ENCODE measurements at regions not wholly inside any gene's neighbourhood (a gene's known extent, or its start where the extent isn't known, plus 50 kb on each side); places are given as distances from the start of the nearest gene placed in this dataset.

DNA sequence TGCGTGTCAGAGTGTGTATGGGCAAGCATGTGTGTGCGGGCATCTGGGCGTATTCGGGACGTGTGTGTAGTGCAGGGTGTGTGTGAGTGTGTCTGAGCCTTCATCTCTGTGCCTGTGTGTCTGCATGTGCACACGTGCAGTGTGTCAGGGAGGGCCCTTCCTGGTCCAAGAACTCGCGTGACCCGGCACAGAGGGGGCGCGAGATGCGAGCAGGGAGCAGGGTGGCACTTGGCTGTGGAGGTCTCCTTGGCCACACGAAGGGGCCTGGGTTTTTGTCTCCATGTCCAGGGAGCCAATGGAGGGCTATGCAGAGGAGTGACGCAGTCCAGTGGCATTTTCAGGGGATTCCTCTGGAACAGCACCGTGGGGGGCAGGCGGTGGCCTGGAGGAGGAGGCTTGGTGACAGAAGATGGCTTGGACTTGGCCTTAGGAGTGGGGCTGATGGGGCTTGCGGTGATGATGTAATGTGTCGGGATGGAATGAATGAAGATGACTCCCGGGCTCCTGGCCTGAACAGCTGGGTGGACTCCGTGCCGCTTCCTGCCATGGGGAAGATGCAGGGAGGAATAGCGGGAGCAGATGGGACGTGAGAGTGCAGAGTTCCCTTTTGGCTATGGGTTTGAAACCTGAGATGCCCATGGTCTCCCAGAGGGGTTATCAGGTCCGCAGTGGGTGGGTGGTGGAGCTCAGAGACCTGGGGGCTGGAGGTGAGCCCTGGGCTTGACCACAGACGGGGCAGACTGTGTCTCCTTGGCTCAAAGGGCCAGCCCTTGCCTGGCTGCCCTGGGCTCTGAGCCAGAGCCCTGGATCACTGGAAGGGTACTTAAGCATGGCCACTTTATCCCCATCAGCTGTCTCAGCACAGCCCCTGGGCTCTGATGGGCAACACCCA lies 208.3 kb downstream of the PHETA1 start:
- TF ChIP-seq CTCF (IDR thresholded peaks at IDR 0.05): no peak
- ATAC-seq (ENCODE audit: low FRiP score): no peak
- no peak for DNase-seq (ENCODE audit: low spot score)

- no peak for TF ChIP-seq CTCF (IDR thresholded peaks at IDR 0.05)
- ATAC-seq (ENCODE audit: low FRiP score) (no peak), DNase-seq (ENCODE audit: low spot score) (no peak)
Measured at GRCh38 chr12:111158992-111159391, 209.9 kb downstream of the PHETA1 start.

DNA sequence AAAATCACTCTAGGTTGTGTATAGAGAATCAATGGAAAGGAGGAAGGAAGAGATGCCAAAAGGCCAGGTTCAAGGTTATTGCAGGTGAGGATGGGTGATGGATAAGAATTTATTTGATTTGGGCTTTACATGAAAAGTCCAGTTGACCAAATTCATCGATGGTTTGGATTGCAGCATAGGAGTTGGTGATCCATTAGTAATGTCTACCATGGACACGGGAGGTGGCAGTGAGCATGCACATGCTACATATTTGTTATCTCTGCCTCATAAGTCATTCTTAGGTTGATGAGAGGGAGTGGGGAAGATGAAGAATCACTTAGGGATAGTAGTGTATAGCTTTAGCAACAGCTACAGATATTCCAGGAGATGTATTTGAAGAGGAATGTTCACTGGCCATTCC lies 211.4 kb downstream of the PHETA1 start:
- TF ChIP-seq CTCF (IDR thresholded peaks at IDR 0.05): no peak
- no peak for DNase-seq (ENCODE audit: low spot score)
- no peak for ATAC-seq (ENCODE audit: low FRiP score)

DNA sequence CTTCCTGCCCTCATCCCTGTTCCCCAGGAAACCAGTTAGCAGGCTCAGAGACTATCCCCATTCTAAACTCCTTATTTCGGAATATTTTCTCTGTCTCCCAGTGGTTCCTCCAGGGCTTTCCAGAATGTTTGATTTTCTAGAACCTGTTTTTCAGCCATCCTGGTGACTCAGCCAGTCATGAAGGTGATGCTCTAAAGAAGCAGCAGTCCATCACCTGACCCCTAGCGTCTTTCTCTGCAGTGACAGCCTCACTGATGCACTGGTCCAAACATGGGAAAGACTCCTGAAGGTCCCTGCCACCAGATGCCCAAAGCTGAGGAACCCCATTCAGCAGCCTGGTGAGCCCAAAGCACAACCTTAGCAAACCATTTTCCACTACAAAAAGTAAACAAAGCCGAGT lies 212.6 kb downstream of the PHETA1 start:
- no peak for TF ChIP-seq CTCF (IDR thresholded peaks at IDR 0.05)
- no peak for ATAC-seq (ENCODE audit: low FRiP score)
- DNase-seq (ENCODE audit: low spot score): no peak

DNA sequence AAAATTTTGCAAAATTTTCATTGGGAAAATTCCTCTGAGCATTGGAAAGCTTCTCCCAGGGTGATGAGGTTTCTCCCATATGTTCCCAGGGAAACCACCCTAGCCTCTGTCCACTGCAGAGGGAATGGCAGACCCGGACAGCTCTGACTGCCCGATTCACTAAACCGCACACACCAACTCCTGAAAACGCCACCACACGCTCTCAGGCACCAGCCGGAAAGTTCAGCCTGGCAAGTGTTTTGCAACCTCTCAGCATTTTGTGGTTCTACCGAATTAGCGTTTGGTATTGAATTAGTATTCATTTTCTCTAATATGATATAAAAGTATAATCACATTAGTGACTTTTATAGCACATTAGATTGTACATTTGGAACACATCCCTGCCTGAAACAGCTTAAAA lies 213.4 kb downstream of the PHETA1 start:
- DNase-seq (ENCODE audit: low spot score) (no peak), ATAC-seq (ENCODE audit: low FRiP score) (no peak)
- no peak for TF ChIP-seq CTCF (IDR thresholded peaks at IDR 0.05)

GRCh38 chr12:111155020-111155419 lies 213.9 kb downstream of the PHETA1 start:
- TF ChIP-seq CTCF (IDR thresholded peaks at IDR 0.05): no peak
- no peak for ATAC-seq (ENCODE audit: low FRiP score)
- no peak for DNase-seq (ENCODE audit: low spot score)

Data from omental fat pad (tissue), 3 donors.